K562 (cell line): ENCODE measurements at regions not wholly inside any gene's neighbourhood (a gene's known extent, or its start where the extent isn't known, plus 50 kb on each side); places are given as distances from the start of the nearest gene placed in this dataset.
"Not testable (repeated sequence)": the region's sequence is repeated elsewhere in the genome, so short reads cannot be mapped to it uniquely, and the experiment has no call there.

Source experiments
- ATAC-seq: fragments of 200-7000 bp; cut with Tn5 transposase; 3 replicates; pipeline ENCODE4 v1.9.1; 2020; ENCODE audit warnings: moderate library complexity
- BruUV-seq: library from RNA; stranded (reverse); fragments of 400-500 nt; replicated peaks from 2 replicates; lab custom pipeline; 2021; lab: Mats Ljungman, UMichigan
- CTCF ChIA-PET: fragments of 300-600 bp; formaldehyde crosslinking; extraction: SDS; loops from one replicate; lab custom pipeline; 2021; ENCODE audit warnings: low intra/inter-chr PET ratio; lab: Yijun Ruan, JAX
- POLR2A ChIA-PET: fragments of 300-600, 350-650 bp; sonication (Branson Sonifier 250); formaldehyde crosslinking; extraction: SDS; loops from one replicate; lab custom pipeline; 2021; ENCODE audit warnings: antibody characterized with exemption, inconsistent platforms; lab: Yijun Ruan, JAX
- DNase-seq, 4 experiments: peaks; one replicate each; pipeline versions ENCODE4 v3.0.0 to v3.0.0-alpha.2; 2011 to 2018; ENCODE audit warnings: low spot score in 3 of 4, mixed read lengths in 3 of 4; ENCODE audit errors: extremely low read depth in 1 of 4
- FAIRE-seq: peaks from 2 replicates; lab custom pipeline; 2011; peaks lifted over from hg19 to GRCh38; lab: Jason Lieb, UNC
- H2AFZ ChIP-seq: 2 replicates; pipeline ENCODE4 v1.6.0; 2011; ENCODE audit warnings: low read depth, low read length, control low read depth, inconsistent platforms
- H3K27ac ChIP-seq: fragments of 200-600 bp; 3 replicates; pipeline ENCODE4 v1.8.0; 2011; ENCODE audit warnings: low read depth, mild to moderate bottlenecking, control low read depth, inconsistent platforms, low read length, moderate library complexity, mixed read lengths; ENCODE audit errors: extremely low read depth
- H3K27me3 ChIP-seq, 2 experiments: fragments of 300-600 bp in 1 of 2; 2 replicates in 1 of 2; 3 replicates in 1 of 2; pipeline versions ENCODE4 v1.6.0 to v1.8.0; 2011; ENCODE audit warnings: inconsistent platforms in 2 of 2, low read length in 2 of 2, mild to moderate bottlenecking in 1 of 2, mixed read lengths in 1 of 2, moderate library complexity in 1 of 2; ENCODE audit not compliant: control insufficient read depth in 2 of 2, insufficient read depth in 2 of 2
- H3K36me3 ChIP-seq: fragments of 300-600 bp; 3 replicates; pipeline ENCODE4 v1.8.0; 2011; ENCODE audit warnings: mild to moderate bottlenecking, low read length, inconsistent platforms; ENCODE audit not compliant: control insufficient read depth, insufficient read depth
- H3K4me1 ChIP-seq, 2 experiments: fragments of 200-600 bp in 1 of 2; replicated peaks in 1 of 2; 2 replicates in 1 of 2; 3 replicates in 1 of 2; pipeline versions ENCODE4 v1.5.1 to v1.8.0; 2011; ENCODE audit warnings: inconsistent platforms in 2 of 2, low read length in 2 of 2, mild to moderate bottlenecking in 1 of 2, mixed read lengths in 1 of 2, moderate library complexity in 1 of 2; ENCODE audit not compliant: control insufficient read depth in 2 of 2, insufficient read depth in 2 of 2
- H3K4me2 ChIP-seq: 2 replicates; pipeline ENCODE4 v1.6.1; 2011; ENCODE audit warnings: low read length, control low read depth, inconsistent platforms, mixed read lengths; ENCODE audit not compliant: insufficient read depth
- H3K4me3 ChIP-seq: fragments of 200-600 bp; sonication (generic), shearing (Covaris generic); 2 replicates; pipeline ENCODE4 v1.5.1; 2016; ENCODE audit warnings: control low read depth, inconsistent platforms
- H3K79me2 ChIP-seq: fragments of 200-600 bp; 3 replicates; pipeline ENCODE4 v1.8.0; 2011; ENCODE audit warnings: low read length, inconsistent platforms; ENCODE audit not compliant: control insufficient read depth, insufficient read depth
- H3K9ac ChIP-seq, 2 experiments: 2 replicates each; pipeline versions ENCODE4 v1.6.0 to v1.6.1; 2011; ENCODE audit warnings: low read depth in 2 of 2, low read length in 2 of 2, control low read depth in 1 of 2, inconsistent platforms in 1 of 2, mild to moderate bottlenecking in 1 of 2, mixed read lengths in 1 of 2; ENCODE audit not compliant: insufficient read depth in 1 of 2
- H3K9me1 ChIP-seq: one replicate; pipeline ENCODE4 v1.6.0; 2011; ENCODE audit warnings: inconsistent platforms, mild to moderate bottlenecking, low read length, moderate library complexity; ENCODE audit not compliant: control insufficient read depth, insufficient read depth
- H3K9me3 ChIP-seq: replicated peaks from 2 replicates; pipeline ENCODE4 v1.5.1; 2011; ENCODE audit warnings: low read depth, low read length, inconsistent platforms; ENCODE audit not compliant: control insufficient read depth, insufficient read depth
- H4K20me1 ChIP-seq: replicated peaks from 2 replicates; pipeline ENCODE4 v1.6.1; 2011; ENCODE audit warnings: low read length, inconsistent platforms, mixed read lengths; ENCODE audit not compliant: control insufficient read depth, insufficient read depth
- CSDE1 ChIP-seq, 2 experiments: fragments of 450-650 bp; IDR thresholded peaks; 2 replicates each; pipeline ENCODE4 v1.6.1; 2016; ENCODE audit warnings: mild to moderate bottlenecking in 1 of 2
- EP400 ChIP-seq: fragments of 450-650 bp; IDR thresholded peaks from 2 replicates; pipeline ENCODE4 v1.6.1; 2017; ENCODE audit warnings: antibody characterized with exemption, mild to moderate bottlenecking, moderate library complexity
- FOXP1 ChIP-seq: sonication (generic); formaldehyde crosslinking; IDR thresholded peaks from 2 replicates; pipeline ENCODE4 v1.8.0; 2022; ENCODE audit warnings: mild to moderate bottlenecking, missing genetic modification reagents
- HDAC2 ChIP-seq: fragments of 450-650 bp; IDR thresholded peaks from 2 replicates; pipeline ENCODE4 v1.6.1; 2016; ENCODE audit warnings: mild to moderate bottlenecking
- MYNN ChIP-seq, 2 experiments: sonication (generic); formaldehyde crosslinking in 1 of 2; IDR thresholded peaks; 2 replicates each; pipeline versions ENCODE4 v1.5.0 to v1.6.1; 2016 to 2020; ENCODE audit warnings: antibody characterized with exemption in 1 of 2, missing genetic modification reagents in 1 of 2
- NR1H2 ChIP-seq: sonication (generic); formaldehyde crosslinking; IDR thresholded peaks from 2 replicates; pipeline ENCODE4 v1.4.0; 2020; ENCODE audit warnings: mild to moderate bottlenecking, missing genetic modification reagents
- SMARCA5 ChIP-seq: fragments of 450-650 bp; IDR thresholded peaks from 2 replicates; pipeline ENCODE4 v1.6.1; 2016
- TAF9B ChIP-seq: fragments of 450-650 bp; IDR thresholded peaks from 2 replicates; pipeline ENCODE4 v1.6.1; 2018; ENCODE audit warnings: mild to moderate bottlenecking; ENCODE audit not compliant: partially characterized antibody
- TEAD2 ChIP-seq: fragments of 450-650 bp; IDR thresholded peaks from 2 replicates; pipeline ENCODE4 v1.6.1; 2016; ENCODE audit warnings: missing genetic modification characterization, control low read depth, missing compliant biosample characterization
- THRAP3 ChIP-seq: fragments of 450-650 bp; IDR thresholded peaks from 2 replicates; pipeline ENCODE4 v1.6.1; 2016; ENCODE audit warnings: mild to moderate bottlenecking, inconsistent platforms, borderline replicate concordance
- ZFX ChIP-seq: sonication (generic); formaldehyde crosslinking; IDR thresholded peaks from 2 replicates; pipeline ENCODE4 v1.8.0; 2022; ENCODE audit warnings: mild to moderate bottlenecking, missing genetic modification reagents, moderate library complexity
- ZNF384 ChIP-seq: IDR thresholded peaks from 2 replicates; pipeline ENCODE4 v1.6.1; 2012; ENCODE audit warnings: low read depth, low read length, improper control_type of control experiment
- WGBS: fragments of 100-300 bp; shearing (Covaris generic); methylation state at CpG from one replicate; pipeline ENCODE4 v1.1.6; 2016; ENCODE audit warnings: low coverage, mixed read lengths; ENCODE audit not compliant: insufficient coverage; ENCODE audit errors: missing lambda C conversion rate; 5-methylcytosine and 5-hydroxymethylcytosine counted together
- in situ Hi-C: fragments of 300-500 bp; cut with MboI; formaldehyde crosslinking; loops from 4 replicates; pipeline ENCODE4 v1.15.0; 2018; ENCODE audit warnings: inconsistent platforms, mixed read lengths
- intact Hi-C: fragments of 100-400 bp; cut with micrococcal nuclease; formaldehyde crosslinking; loops from 2 replicates; pipeline ENCODE4 v1.14.2; 2022
- TF ChIP-seq, protein P1 (sequence below), 2 experiments: fragments of 450-650 bp in 1 of 2; sonication (generic) in 1 of 2; formaldehyde crosslinking in 1 of 2; IDR thresholded peaks; 2 replicates each; pipeline versions ENCODE4 v1.7.1 to v1.9.0; 2016 to 2022; ENCODE audit warnings: inconsistent platforms in 1 of 2, mild to moderate bottlenecking in 1 of 2, missing genetic modification reagents in 1 of 2

GRCh38 chr21:38119793-38120192, 137.0 kb upstream of the KCNJ15 start (continued):
- TF ChIP-seq TAF9B (peak; percentile 42), MYNN (IDR thresholded peaks at IDR 0.05) (no peak), MYNN (CRISPR knock-in tag; IDR thresholded peaks at IDR 0.05) (no peak), EP400 (0 out of 2 replicates have a peak, but pooled peaks have one; percentile 2), FOXP1 (no peak)

- H3K9me3 ChIP-seq, BruUV-seq, CTCF ChIA-PET, intact Hi-C loops, H3K27me3 ChIP-seq, in situ Hi-C loops, H4K20me1 ChIP-seq, FAIRE-seq, H3K9me1 ChIP-seq: not testable (repeated sequence)
- Histone ChIP-seq H3K4me3 (peak overlapping the region; percentile 61), H3K9ac (peak overlapping the region; percentile 90 to 92), H3K4me2 (peak overlapping the region; percentile 93), H3K27ac (peak overlapping the region; percentile 93), H3K36me3 (peaks cover 28% of the 10 kb centered on the region), H2AFZ (peak overlapping the region; percentile 96), H3K4me1 (peaks cover 0 to 32% of the 10 kb centered on the region in 2 experiments; a peak in 4 of 5 replicates), H3K79me2 (peaks cover 89% of the 10 kb centered on the region)
- DNase-seq (peak in 1 of 4 experiments; percentile 47), ATAC-seq (peak; percentile 6)
- 0 out of 2 replicates have a peak, but pooled peaks have one; percentile 56 for TF ChIP-seq SMARCA5
- TF ChIP-seq CSDE1 (IDR thresholded peaks at IDR 0.05): 0 out of 4 replicates have a peak, but pooled peaks of 1 of the 2 experiments have one; percentile 54
- TF ChIP-seq NR1H2 (CRISPR knock-in tag): peak; percentile 80; the same call in 1 of the 2 replicates
- 0 out of 2 replicates have a peak, but pooled peaks have one; percentile 22 for TF ChIP-seq TEAD2 (tag)
- 0 out of 2 replicates have a peak, but pooled peaks have one; percentile 22 for TF ChIP-seq HDAC2
- peak; percentile 17; the same call in 1 of the 2 replicates for TF ChIP-seq ZFX (CRISPR knock-in tag)
- TF ChIP-seq ZNF384: peak; percentile 90
- TF ChIP-seq, protein P1, sequence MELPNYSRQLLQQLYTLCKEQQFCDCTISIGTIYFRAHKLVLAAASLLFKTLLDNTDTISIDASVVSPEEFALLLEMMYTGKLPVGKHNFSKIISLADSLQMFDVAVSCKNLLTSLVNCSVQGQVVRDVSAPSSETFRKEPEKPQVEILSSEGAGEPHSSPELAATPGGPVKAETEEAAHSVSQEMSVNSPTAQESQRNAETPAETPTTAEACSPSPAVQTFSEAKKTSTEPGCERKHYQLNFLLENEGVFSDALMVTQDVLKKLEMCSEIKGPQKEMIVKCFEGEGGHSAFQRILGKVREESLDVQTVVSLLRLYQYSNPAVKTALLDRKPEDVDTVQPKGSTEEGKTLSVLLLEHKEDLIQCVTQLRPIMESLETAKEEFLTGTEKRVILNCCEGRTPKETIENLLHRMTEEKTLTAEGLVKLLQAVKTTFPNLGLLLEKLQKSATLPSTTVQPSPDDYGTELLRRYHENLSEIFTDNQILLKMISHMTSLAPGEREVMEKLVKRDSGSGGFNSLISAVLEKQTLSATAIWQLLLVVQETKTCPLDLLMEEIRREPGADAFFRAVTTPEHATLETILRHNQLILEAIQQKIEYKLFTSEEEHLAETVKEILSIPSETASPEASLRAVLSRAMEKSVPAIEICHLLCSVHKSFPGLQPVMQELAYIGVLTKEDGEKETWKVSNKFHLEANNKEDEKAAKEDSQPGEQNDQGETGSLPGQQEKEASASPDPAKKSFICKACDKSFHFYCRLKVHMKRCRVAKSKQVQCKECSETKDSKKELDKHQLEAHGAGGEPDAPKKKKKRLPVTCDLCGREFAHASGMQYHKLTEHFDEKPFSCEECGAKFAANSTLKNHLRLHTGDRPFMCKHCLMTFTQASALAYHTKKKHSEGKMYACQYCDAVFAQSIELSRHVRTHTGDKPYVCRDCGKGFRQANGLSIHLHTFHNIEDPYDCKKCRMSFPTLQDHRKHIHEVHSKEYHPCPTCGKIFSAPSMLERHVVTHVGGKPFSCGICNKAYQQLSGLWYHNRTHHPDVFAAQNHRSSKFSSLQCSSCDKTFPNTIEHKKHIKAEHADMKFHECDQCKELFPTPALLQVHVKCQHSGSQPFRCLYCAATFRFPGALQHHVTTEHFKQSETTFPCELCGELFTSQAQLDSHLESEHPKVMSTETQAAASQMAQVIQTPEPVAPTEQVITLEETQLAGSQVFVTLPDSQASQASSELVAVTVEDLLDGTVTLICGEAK (IDR thresholded peaks at IDR 0.05): peak; percentile 46
- TF ChIP-seq, protein P1 (CRISPR knock-in tag; IDR thresholded peaks at IDR 0.05): not testable (repeated sequence)
- 0 out of 2 replicates have a peak, but pooled peaks have one; percentile 29 for TF ChIP-seq THRAP3
- POLR2A ChIA-PET: interaction anchor here (0.7 to 2.9 kb wide), 18 partner anchors 8 to 1822 kb away, joined by 3 to 22 read pairs (median 4); no protein-coding TSS in a partner anchor
- 0% methylated on average over 6 of the region's 6 CpGs for WGBS
These were observed 136.2 kb upstream of the KCNJ15 start for GRCh38 chr21:38120679-38120983.
